Mesendoderm (in vitro differentiated cells): ENCODE measurements at regions not wholly inside any gene's neighbourhood (a gene's known extent, or its start where the extent isn't known, plus 50 kb on each side); places are given as distances from the start of the nearest gene placed in this dataset.
"Not testable (repeated sequence)": the region's sequence is repeated elsewhere in the genome, so short reads cannot be mapped to it uniquely, and the experiment has no call there.

Experiments
- DNase-seq: peaks from one replicate; pipeline ENCODE4 v3.0.0; 2013
- H2AK5ac ChIP-seq: 2 replicates; pipeline ENCODE4 v1.6.1; 2013; ENCODE audit warnings: low read length, inconsistent platforms
- H2BK120ac ChIP-seq: 2 replicates; pipeline ENCODE4 v1.6.1; 2013; ENCODE audit warnings: low read depth, mild to moderate bottlenecking, low read length, moderate library complexity, mixed read lengths
- H2BK15ac ChIP-seq: replicated peaks from 2 replicates; pipeline ENCODE4 v1.6.1; 2013; ENCODE audit warnings: low read depth, mild to moderate bottlenecking, moderate library complexity
- H2BK5ac ChIP-seq: 2 replicates; pipeline ENCODE4 v1.6.1; 2013; ENCODE audit warnings: low read length, inconsistent platforms
- H3K18ac ChIP-seq: 2 replicates; pipeline ENCODE4 v1.6.1; 2013; ENCODE audit warnings: mild to moderate bottlenecking, low read length, mixed read lengths
- H3K23ac ChIP-seq: one replicate; pipeline ENCODE4 v1.6.1; 2013; ENCODE audit warnings: low read length
- H3K27ac ChIP-seq: 2 replicates; pipeline ENCODE4 v1.5.1; 2013; ENCODE audit warnings: low read depth, mild to moderate bottlenecking, inconsistent platforms, low read length, moderate library complexity
- H3K27me3 ChIP-seq: 2 replicates; pipeline ENCODE4 v1.6.1; 2013; ENCODE audit warnings: low read length, control low read depth, mild to moderate bottlenecking, inconsistent platforms; ENCODE audit not compliant: insufficient read depth, poor library complexity
- H3K36me3 ChIP-seq: 2 replicates; pipeline ENCODE4 v1.6.1; 2013; ENCODE audit warnings: low read length, inconsistent platforms; ENCODE audit not compliant: control insufficient read depth, insufficient read depth
- H3K4ac ChIP-seq: one replicate; pipeline ENCODE4 v1.6.1; 2013; ENCODE audit warnings: low read depth, mild to moderate bottlenecking, low read length, moderate library complexity
- H3K4me1 ChIP-seq: 2 replicates; pipeline ENCODE4 v1.6.1; 2013; ENCODE audit warnings: low read depth, low read length, inconsistent platforms; ENCODE audit not compliant: control insufficient read depth
- H3K4me2 ChIP-seq: 2 replicates; pipeline ENCODE4 v1.6.1; 2013; ENCODE audit warnings: low read length
- H3K4me3 ChIP-seq: 2 replicates; pipeline ENCODE4 v1.5.1; 2013; ENCODE audit warnings: mild to moderate bottlenecking, low read length
- H3K56ac ChIP-seq: one replicate; pipeline ENCODE4 v1.6.1; 2013; ENCODE audit warnings: low read length
- H3K79me1 ChIP-seq: 2 replicates; pipeline ENCODE4 v1.6.1; 2013; ENCODE audit warnings: low read length, inconsistent platforms
- H3K79me2 ChIP-seq: 2 replicates; pipeline ENCODE4 v1.6.1; 2013; ENCODE audit warnings: mild to moderate bottlenecking, low read length; ENCODE audit not compliant: control insufficient read depth, insufficient read depth
- H3K9ac ChIP-seq: 2 replicates; pipeline ENCODE4 v1.6.1; 2013; ENCODE audit warnings: low read length, inconsistent platforms
- H4K5ac ChIP-seq: one replicate; pipeline ENCODE4 v1.6.1; 2013; ENCODE audit warnings: low read length
- H4K8ac ChIP-seq: one replicate; pipeline ENCODE4 v1.6.1; 2013; ENCODE audit warnings: low read depth, mild to moderate bottlenecking, control low read depth, low read length, moderate library complexity
- WGBS: extraction: QIAGEN DNeasy Blood & Tissue Kit; methylation state at CpG from one replicate; pipeline ENCODE4 v1.1.7; 2013; ENCODE audit warnings: low lambda C conversion rate, missing lambda C conversion rate; ENCODE audit not compliant: insufficient coverage; ENCODE audit errors: extremely low coverage; 5-methylcytosine and 5-hydroxymethylcytosine counted together

DNA sequence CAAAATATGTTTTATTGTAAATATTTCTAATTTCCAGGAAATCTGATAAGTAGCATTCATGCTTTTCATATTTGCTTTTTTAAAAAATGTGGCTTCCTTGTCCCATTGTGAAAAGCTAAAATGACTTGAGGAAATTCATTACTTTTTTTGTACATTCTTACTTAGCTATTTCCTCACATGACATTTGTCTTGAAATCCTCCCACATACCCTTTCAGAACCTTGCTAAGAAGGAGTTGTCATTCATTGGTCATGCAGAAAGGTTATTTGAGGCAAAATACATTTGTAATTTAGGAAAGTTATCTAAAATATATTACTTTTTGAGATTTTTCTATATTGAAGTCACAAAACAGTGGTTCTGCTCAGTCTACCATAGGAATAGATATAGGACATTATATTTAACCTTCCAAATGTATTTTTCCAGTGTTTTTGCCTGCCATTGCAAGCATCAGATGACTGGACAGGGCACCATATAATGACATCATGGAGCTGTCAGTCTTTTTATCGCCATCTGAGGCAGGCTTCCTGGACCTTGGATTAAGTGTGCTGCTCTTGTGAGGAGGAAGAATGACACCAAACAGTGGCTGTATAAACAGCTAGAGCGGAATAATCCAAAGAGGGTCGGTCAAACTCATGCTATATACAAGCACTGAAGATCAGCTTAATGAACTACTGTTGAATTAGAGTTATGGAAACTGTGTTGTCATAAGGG is 109.4 kb upstream of the HCRTR2 start:
- no peak for DNase-seq
- WGBS, result no CpG with 5 or more reads among the region's 3 CpGs
- Histone ChIP-seq H3K18ac (no peak overlapping the region), H3K27ac (no peak overlapping the region), H4K8ac (no peak overlapping the region), H3K79me2 (no peaks in the 10 kb centered on the region), H2BK15ac (no peak overlapping the region), H2BK5ac (no peak overlapping the region), H3K4me2 (no peak overlapping the region), H3K27me3 (no peaks in the 10 kb centered on the region), H3K23ac (no peak overlapping the region), H3K4me1 (no peaks in the 10 kb centered on the region), H3K56ac (no peak overlapping the region), H2BK120ac (no peak overlapping the region), H3K4me3 (no peak overlapping the region), H3K79me1 (no peaks in the 10 kb centered on the region), H3K4ac (no peak overlapping the region), H3K36me3 (no peaks in the 10 kb centered on the region), H2AK5ac (no peak overlapping the region), H4K5ac (no peak overlapping the region), H3K9ac (no peak overlapping the region)

DNA sequence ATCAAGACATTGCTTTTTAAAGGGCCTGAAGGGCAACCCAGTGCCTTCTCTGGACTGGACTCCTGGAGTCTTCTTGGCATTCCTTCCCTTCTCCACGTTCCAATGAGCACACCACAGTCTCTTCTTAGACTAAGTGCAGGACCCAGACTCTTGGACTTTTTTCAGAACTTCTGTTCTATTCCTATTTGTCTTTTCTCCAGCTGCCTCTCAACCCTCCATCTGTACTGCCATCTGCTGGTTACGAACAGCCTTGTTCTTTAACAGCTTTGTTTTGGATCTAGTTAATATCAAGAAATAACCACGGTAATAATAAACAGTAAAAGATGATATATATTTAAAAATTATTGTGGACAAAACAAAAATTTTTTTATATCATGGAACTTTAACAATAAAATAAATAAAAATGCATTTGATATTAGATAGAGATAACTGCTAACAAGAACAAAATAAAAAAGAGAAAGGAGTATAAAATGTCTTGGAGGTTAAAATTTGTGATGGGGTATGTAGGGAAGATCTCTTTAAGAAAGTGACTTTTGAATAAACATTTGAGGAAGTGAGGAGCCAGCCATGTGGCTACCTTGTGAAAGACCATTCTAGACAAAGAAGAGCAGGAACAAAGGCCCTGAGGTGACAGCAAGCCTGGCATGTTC is 105.1 kb upstream of the HCRTR2 start:
- H2BK5ac ChIP-seq, result no peak overlapping the region
- H4K5ac ChIP-seq, result no peak overlapping the region
- H3K18ac ChIP-seq, result no peak overlapping the region
- H2AK5ac ChIP-seq, result no peak overlapping the region
- H2BK120ac ChIP-seq, result no peak overlapping the region
- H3K23ac ChIP-seq, result no peak overlapping the region
- peak; percentile 55 for DNase-seq
- no peak overlapping the region for H3K4me2 ChIP-seq
- H3K56ac ChIP-seq, result no peak overlapping the region
- no peaks in the 10 kb centered on the region for H3K79me2 ChIP-seq
- no CpG with 5 or more reads among the region's 3 CpGs for WGBS
- no peak overlapping the region for H2BK15ac ChIP-seq
- no peak overlapping the region for H4K8ac ChIP-seq
- H3K9ac ChIP-seq, result no peak overlapping the region
- H3K4me3 ChIP-seq, result no peak overlapping the region
- no peak overlapping the region for H3K27ac ChIP-seq
- H3K36me3 ChIP-seq, result no peaks in the 10 kb centered on the region
- H3K4me1 ChIP-seq, result no peaks in the 10 kb centered on the region
- no peaks in the 10 kb centered on the region for H3K27me3 ChIP-seq
- H3K4ac ChIP-seq, result no peak overlapping the region
- no peaks in the 10 kb centered on the region for H3K79me1 ChIP-seq

DNA sequence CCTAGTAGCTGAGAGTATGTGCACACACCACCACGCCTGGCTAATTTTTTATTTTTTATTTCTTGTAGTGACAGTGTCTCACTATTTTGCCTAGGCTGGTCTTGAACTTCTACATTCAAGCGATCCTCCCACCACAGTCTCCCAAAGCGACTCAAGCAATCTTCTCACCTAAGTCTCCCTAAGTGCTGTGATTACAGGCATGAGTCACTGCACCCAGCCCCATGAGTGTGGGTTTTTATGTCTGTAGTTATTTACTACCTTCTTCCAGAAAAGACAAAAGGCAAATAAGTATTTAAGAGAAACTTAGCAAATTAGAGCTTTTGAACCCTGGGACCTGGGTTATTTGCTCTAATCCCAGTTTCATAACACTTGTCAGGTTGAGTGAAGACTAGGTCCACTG is 92.3 kb upstream of the HCRTR2 start:
- H3K56ac ChIP-seq, result no peak overlapping the region
- H3K9ac ChIP-seq, result no peak overlapping the region
- H3K18ac ChIP-seq, result no peak overlapping the region
- no peak overlapping the region for H2BK5ac ChIP-seq
- H3K4me1 ChIP-seq, result no peaks in the 10 kb centered on the region
- no peaks in the 10 kb centered on the region for H3K79me2 ChIP-seq
- H3K4me2 ChIP-seq, result no peak overlapping the region
- H3K27ac ChIP-seq, result no peak overlapping the region
- no peak overlapping the region for H3K4ac ChIP-seq
- no peak overlapping the region for H2BK120ac ChIP-seq
- no peak overlapping the region for H4K8ac ChIP-seq
- no peaks in the 10 kb centered on the region for H3K79me1 ChIP-seq
- no CpG with 5 or more reads among the region's 3 CpGs for WGBS
- no peak overlapping the region for H2BK15ac ChIP-seq
- no peak overlapping the region for H3K23ac ChIP-seq
- DNase-seq, result peak; percentile 13
- H3K36me3 ChIP-seq, result no peaks in the 10 kb centered on the region
- no peaks in the 10 kb centered on the region for H3K27me3 ChIP-seq
- no peak overlapping the region for H2AK5ac ChIP-seq
- H3K4me3 ChIP-seq, result no peak overlapping the region
- no peak overlapping the region for H4K5ac ChIP-seq

DNA sequence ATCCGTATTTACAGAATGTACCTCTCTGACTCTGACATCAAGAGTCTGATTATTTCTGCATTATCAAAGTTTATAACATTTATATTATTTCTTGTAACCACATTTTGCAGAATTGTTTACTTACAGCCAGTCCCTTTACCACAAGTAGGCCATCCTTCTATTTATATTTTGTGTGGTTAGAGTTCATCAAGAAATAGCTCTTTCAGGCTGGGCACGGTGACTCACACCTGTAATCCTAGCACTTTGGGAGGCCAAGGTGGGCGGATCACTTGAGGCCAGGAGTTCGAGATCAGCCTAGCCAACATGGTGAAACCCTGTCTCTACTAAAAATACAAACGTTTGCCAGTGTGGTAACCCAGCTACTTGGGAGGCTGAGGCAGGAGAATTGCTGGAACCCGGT is 86.3 kb upstream of the HCRTR2 start:
- H3K79me2 ChIP-seq, H2BK15ac ChIP-seq, H2BK5ac ChIP-seq, DNase-seq, H3K4me2 ChIP-seq, H3K79me1 ChIP-seq, H3K23ac ChIP-seq, H2AK5ac ChIP-seq, H3K9ac ChIP-seq, H3K4ac ChIP-seq, H3K27me3 ChIP-seq, H4K5ac ChIP-seq, H3K56ac ChIP-seq, H4K8ac ChIP-seq, H3K36me3 ChIP-seq, H2BK120ac ChIP-seq, H3K4me1 ChIP-seq, H3K18ac ChIP-seq, H3K4me3 ChIP-seq, H3K27ac ChIP-seq: not testable (repeated sequence)
- no CpG with 5 or more reads among the region's 6 CpGs for WGBS

DNA sequence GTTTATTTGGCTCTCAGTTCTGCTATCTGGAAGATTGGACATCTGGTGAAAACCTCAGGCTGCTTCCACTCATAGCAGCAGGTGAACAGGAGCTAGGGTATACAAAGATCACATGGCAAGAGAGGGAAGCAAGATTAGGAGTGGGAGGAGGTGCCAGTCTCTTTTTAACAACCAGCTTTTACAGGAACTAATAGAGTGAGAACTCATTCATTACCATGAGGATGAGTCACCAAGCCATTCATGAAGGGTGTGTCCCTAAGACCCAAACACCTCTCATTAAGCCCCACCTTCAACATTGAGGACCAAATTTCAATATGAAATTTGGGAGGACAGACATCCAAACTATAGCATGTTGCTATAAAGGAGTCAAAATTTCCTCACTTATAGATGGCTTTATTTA is 85.4 kb upstream of the HCRTR2 start:
- peak; percentile 52 for DNase-seq
- H4K8ac ChIP-seq, result no peak overlapping the region
- no peak overlapping the region for H4K5ac ChIP-seq
- no peak overlapping the region for H3K27ac ChIP-seq
- H3K4me1 ChIP-seq, result no peaks in the 10 kb centered on the region
- H3K9ac ChIP-seq, result no peak overlapping the region
- H2BK5ac ChIP-seq, result no peak overlapping the region
- no peak overlapping the region for H3K18ac ChIP-seq
- no peaks in the 10 kb centered on the region for H3K27me3 ChIP-seq
- no peaks in the 10 kb centered on the region for H3K36me3 ChIP-seq
- no peak overlapping the region for H2BK120ac ChIP-seq
- no peak overlapping the region for H3K23ac ChIP-seq
- no peaks in the 10 kb centered on the region for H3K79me1 ChIP-seq
- H3K79me2 ChIP-seq, result no peaks in the 10 kb centered on the region
- H3K4ac ChIP-seq, result no peak overlapping the region
- no peak overlapping the region for H3K56ac ChIP-seq
- H3K4me2 ChIP-seq, result no peak overlapping the region
- H3K4me3 ChIP-seq, result no peak overlapping the region
- H2AK5ac ChIP-seq, result no peak overlapping the region
- no peak overlapping the region for H2BK15ac ChIP-seq

DNA sequence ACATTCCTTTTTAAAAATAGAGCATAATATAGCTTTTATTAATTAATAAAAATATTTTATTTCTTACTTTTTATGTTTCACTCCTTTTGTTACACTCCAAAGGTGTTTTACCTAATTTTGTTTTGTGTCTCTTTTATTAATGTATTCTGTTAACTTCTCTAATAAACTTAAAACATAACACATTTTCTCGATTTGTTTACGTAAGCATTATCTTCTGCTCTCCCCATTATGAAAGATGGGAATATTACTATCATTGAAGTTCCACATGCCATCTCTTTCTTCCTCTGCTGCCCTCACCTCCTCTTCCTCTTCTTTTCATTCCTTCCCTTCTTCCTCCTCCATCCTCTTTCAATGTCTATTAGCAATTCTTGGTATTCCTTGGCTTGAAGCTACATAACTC is 85.0 kb upstream of the HCRTR2 start:
- H2BK120ac ChIP-seq, result no peak overlapping the region
- no peak overlapping the region for H3K18ac ChIP-seq

More for the DNA sequence above, 85.0 kb upstream of the HCRTR2 start:
- Histone ChIP-seq H3K4ac (no peak overlapping the region), H3K56ac (no peak overlapping the region), H3K36me3 (no peaks in the 10 kb centered on the region), H3K79me1 (no peaks in the 10 kb centered on the region), H4K8ac (no peak overlapping the region), H3K27me3 (no peaks in the 10 kb centered on the region), H3K27ac (no peak overlapping the region), H3K4me1 (no peaks in the 10 kb centered on the region), H2AK5ac (no peak overlapping the region), H3K79me2 (no peaks in the 10 kb centered on the region), H3K23ac (no peak overlapping the region), H3K4me3 (no peak overlapping the region), H2BK5ac (no peak overlapping the region), H4K5ac (no peak overlapping the region), H3K4me2 (no peak overlapping the region), H2BK15ac (no peak overlapping the region), H3K9ac (no peak overlapping the region)
- DNase-seq, result no peak
- WGBS, result 100% methylated on average over 2 of the region's 2 CpGs
